GM19328 (cell line): ENCODE measurements at regions not wholly inside any gene's neighbourhood (a gene's known extent, or its start where the extent isn't known, plus 50 kb on each side); places are given as distances from the start of the nearest gene placed in this dataset.

Source experiments
- ATAC-seq: cut with Tn5 transposase; IDR thresholded peaks from one replicate; pipeline ENCODE4 v1.9.1; 2021; ENCODE audit warnings: mild to moderate bottlenecking, moderate library complexity; ENCODE audit not compliant: unreplicated experiment

- ATAC-seq, result no peak
These were observed 64.8 kb downstream of the ADRA2C start for GRCh38 chr4:3830774-3831528.

DNA sequence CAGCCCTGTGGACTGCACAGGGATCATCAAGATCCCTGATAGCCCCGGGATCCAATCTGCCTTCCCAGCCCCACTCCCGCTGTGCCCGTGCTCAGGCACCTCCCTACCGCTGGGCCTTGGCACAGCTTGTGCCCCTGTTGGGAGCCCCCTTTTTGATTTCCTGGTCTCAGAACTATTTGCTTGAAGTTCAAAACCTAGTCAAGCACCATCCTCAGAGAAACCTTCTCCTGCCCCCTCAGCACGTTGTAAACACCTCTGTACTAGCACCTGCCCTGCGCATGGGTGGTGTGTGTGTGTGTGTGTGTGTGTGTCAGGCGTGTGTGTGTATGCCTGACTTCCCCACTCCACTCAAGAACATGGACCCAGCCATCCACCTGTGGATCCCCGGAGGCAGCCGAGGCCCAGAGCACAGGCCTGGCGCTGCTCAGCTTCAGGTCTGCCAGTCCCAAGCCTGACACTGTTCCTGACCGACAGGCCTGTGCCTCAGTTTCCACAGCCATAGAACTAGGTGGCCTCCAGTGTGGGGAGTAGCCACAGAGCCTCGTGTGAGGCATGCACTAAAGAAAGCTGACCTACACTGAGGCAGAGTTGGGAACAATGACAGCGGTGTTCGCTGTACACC lies 65.5 kb downstream of the ADRA2C start:
- no peak for ATAC-seq

GRCh38 chr4:3832536-3833220 lies 66.5 kb downstream of the ADRA2C start:
- ATAC-seq, result no peak

DNA sequence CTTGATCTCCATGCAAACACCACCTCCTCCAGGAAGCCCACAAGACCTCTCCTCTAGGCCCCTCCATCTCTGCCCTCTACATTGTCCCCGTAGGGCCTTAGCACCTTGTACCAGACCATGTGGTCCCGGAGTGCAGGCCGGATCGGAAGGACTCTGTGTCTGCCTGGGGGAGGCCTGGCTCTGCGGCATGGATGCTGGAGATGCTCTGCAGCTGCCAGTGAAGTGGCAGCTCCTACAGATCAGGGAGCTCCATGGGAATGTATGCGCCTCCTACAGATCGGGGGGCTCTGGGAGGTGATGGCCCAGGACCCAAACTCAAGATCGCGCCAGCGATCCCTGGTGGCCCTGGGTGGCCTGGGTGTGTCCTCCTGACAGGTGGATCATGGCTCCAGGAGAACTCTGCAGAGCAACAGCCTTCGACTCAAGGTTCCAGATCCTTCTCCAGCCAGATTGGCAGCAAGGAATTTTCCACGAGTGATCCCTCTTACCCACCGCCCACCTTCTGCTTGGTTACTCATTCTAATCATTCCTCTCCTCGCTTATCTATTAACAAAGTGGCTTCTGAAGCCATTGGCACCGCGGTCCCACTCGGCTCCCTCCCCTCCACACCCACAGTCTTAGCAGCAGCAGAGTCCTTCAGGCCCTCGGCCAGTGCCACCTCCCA lies 67.3 kb downstream of the ADRA2C start:
- ATAC-seq, result no peak

DNA sequence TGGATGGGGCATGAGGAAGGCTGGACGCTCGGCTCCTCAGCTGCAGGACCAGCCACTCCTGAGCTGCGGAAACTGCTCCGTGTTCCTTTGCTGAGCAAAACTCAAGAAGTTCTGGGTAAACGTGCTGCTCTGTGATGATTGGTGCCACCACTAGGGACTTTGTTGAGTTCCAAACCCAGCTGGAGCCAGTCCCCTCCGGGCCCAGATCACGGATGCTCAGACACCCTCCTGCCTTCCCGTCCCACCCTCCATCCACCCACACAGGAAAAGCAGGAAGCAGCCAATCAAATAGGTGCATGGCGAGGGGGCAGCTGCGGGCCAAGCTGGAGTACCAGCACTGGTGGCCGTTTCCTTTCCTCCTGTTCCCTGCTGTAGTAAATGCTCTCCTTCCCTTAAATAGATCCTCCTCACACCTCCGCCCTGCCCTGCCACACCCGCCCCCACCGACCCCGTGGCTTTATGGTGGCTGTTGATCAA lies 68.0 kb downstream of the ADRA2C start:
- no peak for ATAC-seq

DNA sequence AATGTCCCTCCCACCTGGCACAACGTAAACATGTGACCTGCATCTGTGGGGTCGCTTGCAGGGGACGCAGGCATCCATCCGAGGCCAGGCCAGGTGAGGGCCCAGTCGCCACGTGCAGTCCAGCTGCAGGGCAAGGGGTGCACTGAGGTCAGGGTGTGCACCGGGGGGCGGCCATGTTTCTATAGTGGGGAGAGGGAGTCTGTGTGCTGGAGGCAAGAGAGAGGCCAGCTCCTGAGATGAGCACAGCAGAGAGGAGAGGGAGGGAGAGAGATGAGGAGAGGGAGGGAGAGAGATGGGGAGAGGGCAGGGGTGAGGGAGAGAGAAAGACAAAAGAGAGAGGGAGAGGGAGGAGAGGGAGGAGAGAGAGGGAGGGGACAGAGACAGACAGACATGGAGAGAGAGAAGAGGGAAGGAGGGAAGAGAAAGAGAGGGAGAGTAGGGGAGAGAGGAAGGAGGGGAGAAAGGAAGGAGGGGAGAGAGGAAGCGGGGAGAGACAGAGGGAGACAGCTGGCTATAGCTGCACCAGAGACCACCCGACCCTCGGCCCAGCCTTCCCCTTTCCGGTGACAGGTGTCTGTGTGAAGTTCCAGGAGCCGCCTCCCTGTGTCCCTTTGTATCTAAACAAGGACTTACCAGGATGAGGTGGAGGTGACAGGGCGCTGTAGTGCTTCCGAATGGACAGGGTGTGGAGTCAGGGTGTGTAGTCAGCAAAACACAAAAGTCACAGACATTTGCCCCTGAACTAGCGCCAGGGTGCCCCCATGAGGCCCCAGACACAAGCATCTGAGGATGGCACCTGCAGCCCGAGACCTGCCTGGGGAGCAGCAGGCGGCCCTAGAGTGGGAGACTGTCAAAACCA lies 68.7 kb downstream of the ADRA2C start:
- ATAC-seq, result no peak

DNA sequence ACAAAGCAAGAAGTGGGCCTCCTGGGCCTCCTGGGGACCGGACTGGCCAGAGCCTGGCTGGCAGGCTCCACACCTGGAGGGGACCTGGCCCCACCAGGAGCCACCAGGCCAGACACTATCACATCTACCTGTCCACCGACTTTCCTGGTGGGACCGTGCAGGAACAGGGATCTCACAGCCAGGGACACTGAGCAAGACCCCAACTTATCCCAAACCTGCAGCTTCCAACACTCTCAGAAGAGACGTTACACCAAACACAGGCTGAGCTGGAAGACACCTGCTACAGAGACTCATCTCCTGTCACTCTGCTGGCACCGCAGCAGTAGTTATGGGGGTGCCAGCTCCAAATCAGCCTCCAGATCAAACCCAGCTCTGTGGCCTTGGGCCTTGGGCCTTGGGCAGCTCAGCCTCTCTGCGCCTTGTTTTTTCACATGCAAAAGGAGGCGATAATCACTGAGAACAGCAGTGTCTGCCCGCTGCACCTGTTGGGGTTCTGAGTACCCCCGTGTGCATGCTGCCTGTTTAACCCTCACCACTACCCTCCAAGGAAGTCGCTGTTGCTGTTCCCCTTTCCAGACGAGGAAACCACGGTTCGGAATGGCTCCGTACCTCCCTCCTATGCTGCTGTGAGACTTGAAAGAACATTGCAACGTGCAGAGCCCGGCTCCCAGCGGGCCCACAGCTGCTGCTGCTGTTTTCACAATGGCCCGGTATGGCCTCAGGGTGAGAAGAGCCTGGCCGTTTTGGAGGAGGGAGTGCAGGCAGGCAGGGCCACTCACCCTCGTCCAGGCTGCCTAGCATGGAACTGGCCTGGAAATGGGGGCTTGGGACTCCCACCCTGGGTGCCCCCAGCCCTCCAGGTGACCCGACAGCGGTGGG lies 69.6 kb downstream of the ADRA2C start:
- ATAC-seq, result no peak

GRCh38 chr4:3836406-3836755 lies 70.2 kb downstream of the ADRA2C start:
- ATAC-seq, result no peak

- ATAC-seq, result no peak
These were observed 70.8 kb downstream of the ADRA2C start for GRCh38 chr4:3836756-3837601.

DNA sequence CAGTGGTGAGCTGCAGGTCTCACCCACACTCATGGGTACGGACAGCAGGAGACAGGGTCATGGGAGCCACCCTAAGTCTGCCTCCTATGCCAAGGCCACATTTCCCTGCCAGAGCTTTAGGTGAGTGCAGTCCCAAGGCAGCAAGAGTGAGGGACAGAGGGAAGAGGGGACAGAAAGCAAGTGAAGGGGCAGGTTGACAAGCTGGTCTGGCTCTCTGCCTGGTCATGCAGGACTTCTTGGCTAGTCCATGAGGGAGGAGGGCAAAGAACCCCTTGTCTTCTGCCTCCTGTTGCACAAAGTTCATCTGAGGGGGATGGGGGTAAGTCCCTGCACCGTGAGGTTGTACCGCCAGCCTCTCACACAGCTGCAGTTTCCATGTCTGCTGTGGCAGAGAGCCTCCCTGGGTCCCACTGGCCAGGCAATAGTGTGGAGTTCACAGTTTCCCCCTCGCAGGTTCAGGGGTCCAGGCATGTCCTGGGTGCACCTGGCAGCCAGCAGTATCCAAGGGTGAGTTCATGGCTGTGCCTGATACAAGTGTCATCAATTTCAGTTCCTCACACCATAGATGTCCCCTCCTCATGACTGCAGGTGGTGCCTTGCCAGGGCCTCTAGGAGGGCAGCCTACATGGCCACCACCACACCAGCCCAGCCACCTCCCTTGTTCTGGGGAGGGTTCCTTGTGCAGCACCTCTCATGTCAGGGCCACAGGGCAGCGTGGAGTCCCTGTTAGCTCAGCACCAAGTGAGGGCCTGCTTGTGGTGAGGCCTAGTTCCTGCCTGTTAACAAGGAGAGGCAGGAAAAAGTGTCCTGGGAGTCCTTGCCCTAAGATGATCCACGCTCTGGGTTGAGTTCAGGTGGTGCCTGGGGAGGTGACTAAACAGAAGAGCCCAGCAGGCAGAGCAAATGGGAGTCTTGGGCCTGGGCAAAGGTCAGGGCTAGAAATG lies 72.5 kb downstream of the ADRA2C start:
- ATAC-seq, result no peak

- no peak for ATAC-seq
These were observed 79.0 kb downstream of the ADRA2C start for GRCh38 chr4:3845094-3845743.

GRCh38 chr4:3845744-3846429 lies 79.7 kb downstream of the ADRA2C start:
- ATAC-seq, result no peak

DNA sequence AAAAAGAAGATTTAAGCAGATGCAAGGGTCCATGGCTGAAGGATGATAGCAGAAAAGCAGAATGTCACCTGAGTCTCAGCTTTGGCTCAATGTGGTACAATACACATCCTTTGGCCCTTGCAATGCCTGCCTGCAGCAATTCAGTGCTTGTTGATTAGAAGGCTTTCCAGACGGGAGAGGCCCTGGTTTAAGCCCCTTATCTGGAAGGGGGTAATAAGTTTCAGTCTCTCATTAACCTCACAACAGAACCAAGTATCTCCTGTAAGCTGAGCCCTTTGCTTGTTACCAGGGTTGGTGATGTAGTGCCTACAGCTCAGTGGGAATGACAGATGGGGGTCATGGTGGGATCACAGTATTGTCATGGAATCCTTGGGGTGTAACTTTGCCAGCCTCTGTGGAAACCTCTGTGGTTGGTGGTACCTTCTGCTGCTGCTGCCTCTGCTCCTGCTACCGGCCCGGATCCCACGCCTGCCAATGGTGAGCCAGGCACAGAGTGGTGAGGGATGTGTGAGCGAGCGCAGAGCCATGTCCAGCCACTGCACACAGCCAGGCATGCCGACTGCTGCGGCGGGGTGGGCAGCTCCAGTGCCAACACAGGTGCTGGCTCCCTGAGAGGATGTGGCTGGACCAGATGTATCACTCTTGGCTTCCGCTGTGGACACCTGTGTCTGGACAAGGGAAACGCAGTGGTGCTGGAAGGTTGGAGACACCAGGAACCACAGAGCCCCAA lies 81.2 kb downstream of the ADRA2C start:
- no peak for ATAC-seq

GRCh38 chr4:3848323-3848722 lies 82.1 kb downstream of the ADRA2C start:
- ATAC-seq, result no peak

DNA sequence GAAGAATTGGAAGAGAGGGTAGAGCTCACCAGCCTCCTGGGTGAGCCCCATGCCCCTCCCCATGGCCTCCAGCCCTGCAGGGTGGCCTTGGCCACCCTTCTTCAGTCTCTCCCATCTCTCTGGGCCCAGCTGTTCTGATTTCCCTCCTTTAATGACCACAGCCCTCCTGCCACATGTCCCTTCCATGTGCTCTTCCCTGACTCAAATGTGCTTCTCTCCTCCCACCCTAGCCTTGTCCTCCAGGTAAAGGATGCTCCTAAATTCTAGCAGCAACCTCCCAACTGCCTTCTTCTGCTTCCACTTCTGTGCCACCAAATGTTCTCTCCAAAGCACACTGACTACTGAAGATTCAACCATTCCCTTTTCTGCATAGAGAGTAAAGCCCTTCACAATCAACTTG lies 83.0 kb downstream of the ADRA2C start:
- no peak for ATAC-seq

DNA sequence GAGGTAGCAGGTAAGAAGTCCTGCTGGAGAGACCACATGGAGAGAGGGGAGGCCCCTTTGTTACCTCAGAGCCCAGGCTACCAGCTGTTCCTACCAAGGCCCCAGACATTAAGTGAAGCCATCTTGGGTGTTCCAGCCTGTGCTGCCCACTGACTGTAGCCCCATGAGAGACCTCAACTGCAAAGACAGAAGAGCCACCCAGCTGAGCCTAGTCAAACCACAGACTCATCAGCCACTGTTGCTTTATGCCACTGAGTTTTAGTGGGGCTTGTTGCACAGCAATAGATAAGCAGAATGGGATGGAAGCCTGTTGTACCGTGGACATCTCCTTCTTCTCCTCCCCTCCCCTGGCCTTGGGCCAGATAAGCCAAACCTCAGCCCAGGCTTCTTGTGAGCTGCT lies 83.9 kb downstream of the ADRA2C start:
- no peak for ATAC-seq
